GM12878 (cell line): ENCODE measurements at regions not wholly inside any gene's neighbourhood (a gene's known extent, or its start where the extent isn't known, plus 50 kb on each side); places are given as distances from the start of the nearest gene placed in this dataset.

Experiments
- CTCF ChIP-seq, 3 experiments: IDR thresholded peaks in 2 of 3; conservative IDR thresholded peaks in 1 of 3; 2 replicates each; pipeline ENCODE4 v1.5.1; 2011; ENCODE audit warnings: low read depth in 3 of 3, low read length in 3 of 3, mild to moderate bottlenecking in 3 of 3, control low read depth in 2 of 3, moderate library complexity in 2 of 3, inconsistent platforms in 1 of 3, mixed read lengths in 1 of 3; ENCODE audit not compliant: control insufficient read depth in 2 of 3, insufficient read depth in 1 of 3; ENCODE audit errors: extremely low read depth in 1 of 3
- POLR2A ChIP-seq: IDR thresholded peaks from 2 replicates; pipeline ENCODE4 v1.6.1; 2011; ENCODE audit warnings: low read depth, mild to moderate bottlenecking, low read length
- YY1 ChIP-seq: IDR thresholded peaks from 2 replicates; pipeline ENCODE4 v1.6.1; 2011; ENCODE audit warnings: low read depth, mild to moderate bottlenecking, low read length
- ZNF24 ChIP-seq: fragments of 450-650 bp; IDR thresholded peaks from 2 replicates; pipeline ENCODE4 v1.6.1; 2017; ENCODE audit warnings: antibody characterized with exemption, mild to moderate bottlenecking
- ZSCAN29 ChIP-seq: fragments of 450-650 bp; IDR thresholded peaks from 2 replicates; pipeline ENCODE4 v1.6.1; 2017; ENCODE audit warnings: mild to moderate bottlenecking, moderate library complexity
- TF ChIP-seq, protein P1 (sequence below): IDR thresholded peaks from 2 replicates; pipeline ENCODE4 v1.6.1; 2012; ENCODE audit warnings: low read length, inconsistent platforms

GRCh38 chr9:22992780-22993179, 546.2 kb downstream of the DMRTA1 start:
- TF ChIP-seq, protein P1, sequence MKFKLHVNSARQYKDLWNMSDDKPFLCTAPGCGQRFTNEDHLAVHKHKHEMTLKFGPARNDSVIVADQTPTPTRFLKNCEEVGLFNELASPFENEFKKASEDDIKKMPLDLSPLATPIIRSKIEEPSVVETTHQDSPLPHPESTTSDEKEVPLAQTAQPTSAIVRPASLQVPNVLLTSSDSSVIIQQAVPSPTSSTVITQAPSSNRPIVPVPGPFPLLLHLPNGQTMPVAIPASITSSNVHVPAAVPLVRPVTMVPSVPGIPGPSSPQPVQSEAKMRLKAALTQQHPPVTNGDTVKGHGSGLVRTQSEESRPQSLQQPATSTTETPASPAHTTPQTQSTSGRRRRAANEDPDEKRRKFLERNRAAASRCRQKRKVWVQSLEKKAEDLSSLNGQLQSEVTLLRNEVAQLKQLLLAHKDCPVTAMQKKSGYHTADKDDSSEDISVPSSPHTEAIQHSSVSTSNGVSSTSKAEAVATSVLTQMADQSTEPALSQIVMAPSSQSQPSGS, result no peak
- TF ChIP-seq CTCF (IDR thresholded peaks at IDR 0.05 in 2 of 3, conservative IDR thresholded peaks at IDR 0.05 in 1 of 3; ENCODE audit: control insufficient read depth in 2 of 3, extremely low read depth in 1 of 3, insufficient read depth in 1 of 3, low read depth in 3 of 3, low read length in 3 of 3), result no peak
- TF ChIP-seq ZNF24, result no peak
- no peak for TF ChIP-seq YY1
- TF ChIP-seq POLR2A, result no peak
- TF ChIP-seq ZSCAN29, result no peak
